Amygdala (tissue), 56 donors: ENCODE measurements at regions not wholly inside any gene's neighbourhood (a gene's known extent, or its start where the extent isn't known, plus 50 kb on each side); places are given as distances from the start of the nearest gene placed in this dataset.
"Not testable (repeated sequence)": the region's sequence is repeated elsewhere in the genome, so short reads cannot be mapped to it uniquely, and the experiment has no call there.

ENCODE experiments used
- DNase-seq, 56 donors: peaks; one replicate each; lab custom pipeline; 2025; lab: John Stamatoyannopoulos, UW

- no peak for DNase-seq
These were observed 93.2 kb upstream of the GAS1 start for GRCh38 chr9:87040410-87041009.

- DNase-seq = not testable (repeated sequence)
These were observed 94.4 kb upstream of the GAS1 start for GRCh38 chr9:87041553-87042235.

DNA sequence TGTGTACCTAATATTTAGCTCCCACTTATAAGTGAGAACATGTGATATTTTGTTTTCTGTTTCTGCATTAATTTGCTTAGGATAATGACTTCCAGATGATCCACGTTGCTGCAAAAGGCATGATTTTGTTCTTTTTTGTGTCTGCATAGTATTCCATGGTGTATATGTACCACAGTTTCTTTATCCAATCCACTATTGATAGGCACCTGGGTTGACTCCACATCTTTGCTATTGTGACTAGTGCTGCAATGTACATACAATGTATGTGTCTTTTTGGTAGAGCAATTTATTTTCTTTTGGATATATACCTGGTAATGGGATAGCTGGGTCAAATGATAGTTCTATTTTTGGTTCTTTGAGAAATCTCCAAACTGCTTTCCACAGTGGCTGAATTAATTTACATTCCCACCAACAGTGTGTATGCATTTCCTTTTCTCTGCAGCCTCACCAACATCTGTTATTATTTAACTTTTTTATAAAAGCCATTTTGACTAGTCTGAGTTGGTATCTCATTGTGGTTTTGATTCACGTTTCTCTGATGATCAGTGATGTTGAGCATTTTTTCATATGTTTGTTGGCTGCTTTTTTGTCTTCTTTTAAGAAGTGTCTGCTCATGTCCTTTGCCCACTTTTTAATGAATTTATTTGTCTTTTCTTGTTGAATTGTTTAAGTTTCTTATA lies 102.8 kb upstream of the GAS1 start:
- DNase-seq = not testable (repeated sequence)

- DNase-seq = no peak
These were observed 107.8 kb upstream of the GAS1 start for GRCh38 chr9:87054999-87055686.

- DNase-seq = no peak
These were observed 112.5 kb upstream of the GAS1 start for GRCh38 chr9:87059772-87060171.

DNA sequence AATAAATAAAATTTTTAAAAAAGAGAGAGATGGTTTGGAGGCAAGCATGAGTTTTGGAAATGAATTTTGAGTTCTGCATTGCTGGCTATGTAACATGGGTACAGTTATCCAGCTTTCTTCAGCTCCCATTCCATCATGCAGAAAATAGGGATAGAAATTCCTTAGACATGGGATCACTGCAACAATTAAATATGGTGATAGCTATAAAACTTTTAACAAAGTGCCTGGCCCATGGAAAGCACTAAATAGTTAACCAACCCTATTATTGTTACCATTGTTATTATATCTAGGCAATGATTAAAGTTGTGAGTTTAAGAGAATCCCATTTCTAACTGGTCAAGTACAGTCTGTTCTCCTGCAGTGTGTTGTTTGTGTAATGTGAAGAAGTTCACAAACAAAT lies 115.4 kb upstream of the GAS1 start:
- DNase-seq = no peak

- DNase-seq = no peak
These were observed 115.9 kb upstream of the GAS1 start for GRCh38 chr9:87063246-87063645.

DNA sequence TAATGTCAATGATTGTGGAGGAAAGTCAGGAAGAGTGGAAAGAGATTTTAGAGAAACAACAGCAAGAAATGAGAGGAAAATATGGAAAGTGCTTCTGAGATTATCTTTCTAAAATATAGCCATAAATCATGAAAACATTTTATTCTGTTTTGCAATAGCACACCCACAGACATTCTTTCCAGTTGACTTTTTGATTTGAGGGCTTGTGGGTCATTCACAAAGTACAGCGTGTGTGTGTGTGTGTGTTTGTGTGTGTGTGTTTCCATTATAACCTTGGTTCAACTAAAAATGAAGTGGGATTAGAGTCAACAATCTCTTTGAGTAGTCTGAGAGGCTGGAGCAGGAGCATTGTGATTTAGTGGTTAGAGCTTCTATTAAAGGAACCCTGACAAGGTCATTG lies 116.6 kb upstream of the GAS1 start:
- DNase-seq = no peak

- no peak for DNase-seq
These were observed 117.0 kb upstream of the GAS1 start for GRCh38 chr9:87064311-87064710.

- no peak for DNase-seq
These were observed 118.7 kb upstream of the GAS1 start for GRCh38 chr9:87065981-87066380.

- DNase-seq = no peak
These were observed 120.1 kb upstream of the GAS1 start for GRCh38 chr9:87067426-87067825.

DNA sequence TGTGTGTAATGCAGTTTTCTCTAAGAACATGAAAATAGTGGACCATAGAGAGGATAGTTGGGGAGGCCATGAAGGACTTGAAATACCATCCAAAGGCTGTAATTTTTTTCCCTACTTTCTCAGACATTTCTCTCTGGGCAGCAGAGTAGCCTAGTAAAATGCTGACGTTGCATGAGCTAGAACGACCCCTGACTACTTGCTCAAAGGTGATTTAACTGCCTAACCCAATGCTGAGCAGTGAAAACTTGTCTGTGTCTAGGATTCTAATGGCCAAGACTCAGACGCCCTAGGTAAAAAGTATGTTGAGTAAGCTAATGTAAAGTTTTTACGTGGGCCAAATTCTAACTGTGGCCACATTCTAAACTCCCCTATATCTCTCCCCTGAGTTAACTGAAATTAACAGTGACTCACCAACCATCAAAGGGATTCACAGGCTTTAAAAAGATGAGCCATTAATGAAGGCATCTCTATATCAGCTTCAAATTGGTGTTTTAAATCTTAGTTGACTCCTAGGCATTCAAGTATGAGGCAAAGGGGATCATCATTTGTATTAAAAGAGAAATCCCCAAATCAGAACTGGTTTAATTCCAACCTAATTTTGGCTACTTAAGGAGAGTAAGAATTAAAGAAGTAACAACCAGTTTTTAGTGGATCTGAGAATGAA lies 121.0 kb upstream of the GAS1 start:
- no peak for DNase-seq

DNA sequence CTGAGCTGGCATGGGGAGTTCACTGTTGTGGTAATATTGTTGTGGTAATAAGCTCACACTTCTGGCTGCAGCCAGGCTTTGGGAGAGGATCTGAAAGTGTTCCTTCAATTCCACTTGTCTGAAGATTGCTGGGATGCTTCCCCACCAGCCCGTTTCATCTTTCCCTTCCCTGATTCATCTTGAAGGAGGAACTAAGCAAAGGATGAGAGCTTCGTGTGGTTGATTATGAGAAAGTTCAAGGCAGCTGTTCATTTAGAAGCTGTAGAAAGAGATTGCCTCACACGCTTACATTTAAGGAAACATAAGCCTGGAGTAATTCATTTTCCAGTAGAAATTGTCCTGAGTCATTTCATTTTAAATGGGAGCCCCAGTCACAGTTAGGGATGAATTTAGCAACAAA lies 122.4 kb upstream of the GAS1 start:
- DNase-seq = no peak

GRCh38 chr9:87070336-87070735 lies 123.0 kb upstream of the GAS1 start:
- DNase-seq = no peak

DNA sequence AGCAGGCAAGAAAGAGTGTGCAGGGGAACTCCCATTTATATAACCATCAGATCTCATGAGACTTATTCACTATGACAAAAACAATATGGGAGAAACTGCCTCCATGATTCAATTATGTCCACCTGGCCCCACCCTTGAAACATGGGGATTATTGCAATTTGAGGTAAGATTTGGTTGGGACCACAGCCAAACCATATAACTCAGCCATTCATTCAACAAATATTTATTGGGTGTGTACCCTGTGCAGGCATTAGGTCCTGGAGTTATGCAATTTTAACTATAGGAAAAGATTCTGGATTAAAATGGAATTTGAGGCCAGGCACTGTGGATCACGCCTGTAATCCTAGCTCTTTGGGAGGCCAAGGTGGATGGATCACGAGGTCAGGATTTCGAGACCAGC lies 124.2 kb upstream of the GAS1 start:
- DNase-seq = no peak

DNA sequence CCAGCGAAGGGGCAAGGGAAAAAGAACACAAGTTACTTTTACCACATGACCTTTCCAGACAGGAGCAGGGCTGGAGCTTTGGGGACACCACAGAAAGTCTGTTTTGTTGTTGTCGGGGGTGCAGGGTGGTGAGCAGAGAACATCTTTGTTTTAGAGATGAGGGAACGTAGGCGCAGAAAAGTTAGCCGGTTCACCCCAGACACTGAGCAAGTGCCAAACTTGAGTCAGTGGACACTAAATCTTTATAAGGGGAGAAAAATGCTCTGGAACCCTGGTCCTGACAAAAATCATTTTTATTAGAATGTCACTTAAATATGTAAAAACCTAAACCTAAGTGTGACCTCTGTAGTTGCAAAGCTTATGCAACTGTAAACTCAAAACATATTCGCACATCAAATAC lies 126.4 kb upstream of the GAS1 start:
- no peak for DNase-seq

GRCh38 chr9:87075537-87075936 lies 128.2 kb upstream of the GAS1 start:
- DNase-seq = no peak

- DNase-seq = no peak
These were observed 129.5 kb upstream of the GAS1 start for GRCh38 chr9:87076825-87077224.

- DNase-seq = no peak
These were observed 130.7 kb upstream of the GAS1 start for GRCh38 chr9:87077986-87078385.

DNA sequence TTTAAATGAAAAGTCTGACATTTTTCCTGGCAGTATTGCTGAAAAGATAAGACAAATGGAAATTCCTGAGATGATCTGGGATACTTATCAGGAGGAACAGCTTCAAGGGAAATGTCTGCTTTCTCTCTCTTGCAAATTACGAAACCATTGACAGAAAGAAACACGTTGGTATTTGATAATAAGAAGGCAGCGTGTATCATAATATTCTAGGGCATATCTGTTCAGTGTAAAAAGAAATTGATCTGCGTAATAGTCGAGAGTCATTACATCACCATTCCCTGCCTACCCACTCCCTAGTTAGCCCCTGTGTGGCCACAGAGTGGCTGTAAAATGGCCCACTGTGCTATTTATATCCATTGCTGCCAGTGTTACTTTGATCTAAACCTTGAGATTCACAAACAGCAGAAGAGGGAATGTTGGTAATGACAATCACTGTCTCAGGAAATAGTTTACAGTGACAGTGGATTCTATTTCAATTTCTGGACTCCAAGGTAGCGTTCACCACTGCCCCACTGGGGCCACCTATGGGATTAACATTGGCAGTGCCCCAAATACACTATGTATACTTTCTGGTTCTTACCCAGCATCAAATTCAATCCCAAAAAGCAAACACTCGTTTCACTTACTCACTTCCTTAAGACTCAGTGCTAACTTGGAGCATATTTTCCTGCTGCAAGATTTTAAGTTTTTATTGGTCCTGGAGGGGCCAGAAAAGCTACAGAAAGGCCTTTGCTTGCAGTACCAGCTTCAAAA lies 133.4 kb upstream of the GAS1 start:
- DNase-seq = no peak
